ENCODE measurements at regions not wholly inside any gene's neighbourhood (a gene's known extent, or its start where the extent isn't known, plus 50 kb on each side); places are given as distances from the start of the nearest gene placed in this dataset.

DNA sequence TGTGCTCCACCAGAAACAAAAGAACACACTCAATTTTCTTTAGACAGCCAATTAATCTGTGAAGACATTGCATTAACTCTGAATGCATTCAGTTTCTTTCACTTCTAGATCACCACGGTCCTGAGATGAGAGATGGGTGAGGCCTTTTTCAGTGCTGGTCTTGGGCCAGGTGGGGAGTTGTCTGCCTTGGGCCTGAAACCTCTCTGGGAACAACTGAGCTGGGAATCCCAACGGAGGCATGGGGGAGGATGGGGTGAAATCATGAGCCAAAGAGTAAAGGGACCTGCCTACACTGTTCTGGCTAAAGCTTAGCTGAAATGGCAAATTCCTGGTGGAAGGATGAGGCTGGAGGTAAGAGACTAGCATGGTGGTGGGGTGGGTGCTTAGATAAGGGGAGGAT, 353.5 kb upstream of the B3GAT1 start:
- TF ChIP-seq, protein P1, sequence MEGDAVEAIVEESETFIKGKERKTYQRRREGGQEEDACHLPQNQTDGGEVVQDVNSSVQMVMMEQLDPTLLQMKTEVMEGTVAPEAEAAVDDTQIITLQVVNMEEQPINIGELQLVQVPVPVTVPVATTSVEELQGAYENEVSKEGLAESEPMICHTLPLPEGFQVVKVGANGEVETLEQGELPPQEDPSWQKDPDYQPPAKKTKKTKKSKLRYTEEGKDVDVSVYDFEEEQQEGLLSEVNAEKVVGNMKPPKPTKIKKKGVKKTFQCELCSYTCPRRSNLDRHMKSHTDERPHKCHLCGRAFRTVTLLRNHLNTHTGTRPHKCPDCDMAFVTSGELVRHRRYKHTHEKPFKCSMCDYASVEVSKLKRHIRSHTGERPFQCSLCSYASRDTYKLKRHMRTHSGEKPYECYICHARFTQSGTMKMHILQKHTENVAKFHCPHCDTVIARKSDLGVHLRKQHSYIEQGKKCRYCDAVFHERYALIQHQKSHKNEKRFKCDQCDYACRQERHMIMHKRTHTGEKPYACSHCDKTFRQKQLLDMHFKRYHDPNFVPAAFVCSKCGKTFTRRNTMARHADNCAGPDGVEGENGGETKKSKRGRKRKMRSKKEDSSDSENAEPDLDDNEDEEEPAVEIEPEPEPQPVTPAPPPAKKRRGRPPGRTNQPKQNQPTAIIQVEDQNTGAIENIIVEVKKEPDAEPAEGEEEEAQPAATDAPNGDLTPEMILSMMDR (IDR thresholded peaks at IDR 0.05): no peak
- TF ChIP-seq POLR2AphosphoS5 (IDR thresholded peaks at IDR 0.05; ENCODE audit: low read depth, low read length) (no peak), TCF7L2 (IDR thresholded peaks at IDR 0.05; ENCODE audit: low read depth, low read length) (no peak)

Data from Panc1 (cell line).